ENCODE measurements at regions not wholly inside any gene's neighbourhood (a gene's known extent, or its start where the extent isn't known, plus 50 kb on each side); places are given as distances from the start of the nearest gene placed in this dataset.

- TF ChIP-seq CTCF (IDR thresholded peaks at IDR 0.05) = no peak
- TF ChIP-seq POLR2A (IDR thresholded peaks at IDR 0.05) = no peak
Observed at GRCh38 chr7:54066643-54067042, 475.5 kb upstream of the VSTM2A start.
